NCI-H1436 (cell line): ENCODE measurements at regions not wholly inside any gene's neighbourhood (a gene's known extent, or its start where the extent isn't known, plus 50 kb on each side); places are given as distances from the start of the nearest gene placed in this dataset.

ENCODE experiments used
- DNase-seq: peaks from one replicate; lab custom pipeline; 2025; lab: John Stamatoyannopoulos, UW

DNA sequence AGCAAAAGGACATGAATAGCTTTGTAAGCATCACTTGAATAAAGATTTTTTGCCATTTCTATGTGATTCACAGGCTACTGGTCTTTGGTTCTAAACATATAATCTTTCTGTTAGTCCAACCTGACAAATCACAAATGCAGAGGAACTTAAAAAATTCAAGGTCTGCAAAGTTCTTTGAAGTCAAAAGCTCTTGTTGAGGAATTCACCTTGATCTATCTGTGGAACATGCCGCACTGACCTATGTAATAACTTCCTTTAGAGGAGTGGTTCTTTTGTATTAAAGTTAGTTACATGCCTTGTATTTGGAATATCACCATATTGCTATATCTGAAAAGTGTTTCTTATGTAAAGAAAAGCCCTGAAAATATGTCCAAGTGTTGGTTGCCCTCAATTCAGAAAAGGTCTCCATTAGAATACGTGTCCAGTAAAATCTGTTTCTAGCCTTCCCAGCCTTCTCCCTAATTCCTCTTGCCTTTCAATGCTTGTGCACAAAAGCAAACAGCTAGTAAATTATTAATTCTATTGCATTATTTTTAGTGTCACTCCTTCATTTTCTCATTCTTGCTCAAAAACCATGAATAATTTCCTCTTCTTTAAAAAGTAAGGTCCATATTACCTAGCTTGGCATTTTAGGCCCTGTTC lies 1192.8 kb downstream of the FLRT2 start:
- no peak for DNase-seq

DNA sequence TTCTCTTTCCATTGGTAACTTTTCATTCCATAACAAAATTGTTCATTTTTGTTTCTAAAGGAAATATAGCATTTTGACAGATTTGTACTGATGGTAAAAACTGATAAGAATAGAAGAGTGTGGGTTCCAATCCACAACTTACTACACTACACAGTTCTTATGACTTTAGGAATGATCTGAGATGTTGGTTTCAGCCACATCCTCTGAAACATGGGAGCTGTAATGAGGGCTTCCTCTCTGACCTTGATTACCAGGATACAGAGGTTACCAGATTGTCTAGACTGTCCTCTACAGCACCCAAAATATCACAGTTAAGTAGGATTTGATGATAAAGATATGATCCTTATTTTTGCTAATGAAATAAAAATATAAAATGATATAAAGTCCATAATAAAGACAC lies 1184.6 kb downstream of the FLRT2 start:
- DNase-seq = no peak

DNA sequence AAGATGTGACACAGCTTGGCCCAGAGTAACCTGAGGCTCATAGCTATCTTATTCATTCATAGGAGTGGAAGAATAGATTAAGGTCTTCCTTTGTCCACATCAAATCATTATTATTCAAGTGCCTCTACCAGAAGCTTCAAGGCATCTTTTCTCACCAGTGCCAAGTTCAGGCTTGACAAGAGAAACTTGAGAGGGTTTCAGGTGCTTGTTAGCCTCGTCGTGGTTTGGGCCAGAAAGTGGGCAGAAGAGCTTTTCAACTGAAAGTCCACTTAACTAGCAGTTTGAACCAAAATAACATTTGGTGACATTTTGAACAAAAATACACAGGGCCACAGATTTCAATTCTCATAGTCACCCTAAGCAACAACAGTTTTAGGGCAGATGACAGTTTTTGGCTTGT lies 1184.2 kb downstream of the FLRT2 start:
- DNase-seq = no peak

DNA sequence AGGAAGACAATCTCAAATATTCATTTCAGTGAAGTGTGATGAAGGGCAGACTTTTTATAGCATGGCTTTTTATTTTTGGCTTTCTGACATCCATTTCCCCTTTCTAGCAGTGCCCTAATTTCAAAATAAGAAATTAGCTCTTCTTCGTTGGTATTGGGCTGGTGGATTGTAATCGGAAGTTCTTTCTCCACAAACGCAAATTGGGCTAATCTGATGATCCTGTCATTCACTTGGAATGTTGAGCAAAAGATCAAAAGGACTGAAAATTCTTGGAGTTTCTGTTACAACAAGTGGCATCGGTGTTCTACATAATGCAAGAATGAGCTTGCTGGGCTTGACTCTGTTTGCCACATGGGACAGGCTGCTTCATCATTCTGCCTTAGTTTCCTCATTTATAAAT lies 1182.8 kb downstream of the FLRT2 start:
- DNase-seq = no peak

DNA sequence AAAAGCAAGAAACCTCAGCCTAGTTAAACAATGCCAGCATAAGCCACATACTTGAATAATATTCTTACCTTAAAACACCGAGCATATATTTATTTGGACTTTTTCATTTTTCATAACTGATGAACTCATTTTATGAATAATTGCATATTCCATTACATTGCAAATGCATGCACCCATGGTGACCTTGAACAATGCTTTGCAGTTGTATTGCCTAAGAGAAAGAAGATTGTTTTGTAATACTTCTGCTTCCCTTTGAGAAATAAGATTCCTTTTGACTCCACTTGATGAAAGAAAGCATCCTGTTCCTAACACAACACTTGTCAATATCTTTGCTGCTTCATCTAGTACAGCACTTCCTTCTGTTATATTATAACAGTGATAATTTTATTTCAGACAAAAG lies 1182.2 kb downstream of the FLRT2 start:
- no peak for DNase-seq

DNA sequence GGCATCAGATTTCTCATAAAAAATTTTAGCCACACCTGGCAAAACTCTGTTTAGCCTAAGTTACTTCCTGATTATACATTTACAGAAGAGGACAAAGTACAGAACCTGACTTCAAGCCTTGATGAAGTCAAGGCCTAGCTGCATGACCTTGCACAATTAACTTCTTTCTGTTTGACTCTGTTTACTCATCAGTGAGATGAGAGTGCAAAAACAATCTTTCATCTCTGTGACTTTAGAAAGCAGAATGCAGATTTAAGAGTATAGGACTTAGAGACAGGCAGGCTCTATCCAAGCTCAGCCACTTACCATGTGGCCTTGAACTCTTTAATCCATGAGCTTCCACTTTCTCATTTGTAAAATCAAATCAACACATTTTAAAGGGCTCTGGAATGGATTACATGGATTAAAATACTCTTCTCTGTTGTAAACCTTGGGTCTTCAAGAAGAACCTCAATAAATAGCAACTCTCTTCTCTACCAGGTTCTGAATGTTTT lies 1178.9 kb downstream of the FLRT2 start:
- no peak for DNase-seq

DNA sequence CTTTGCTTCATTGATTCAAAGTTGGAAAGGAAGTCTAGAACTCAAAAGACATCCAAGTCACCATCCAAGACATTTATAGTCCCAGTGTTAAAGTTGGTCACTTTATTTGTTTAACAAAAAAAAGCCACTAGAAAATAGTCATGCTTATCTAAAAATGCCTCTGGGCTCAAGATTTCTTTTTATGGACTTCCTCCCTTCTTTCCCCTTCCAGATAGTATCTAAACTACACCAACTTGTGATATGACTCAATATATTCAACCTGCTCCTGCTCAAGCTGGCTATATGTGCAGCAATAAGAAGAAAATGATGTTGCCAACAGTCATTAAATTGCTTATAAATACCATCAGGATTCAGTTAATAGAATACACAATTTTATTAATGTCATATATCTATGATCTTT lies 1177.1 kb downstream of the FLRT2 start:
- no peak for DNase-seq

DNA sequence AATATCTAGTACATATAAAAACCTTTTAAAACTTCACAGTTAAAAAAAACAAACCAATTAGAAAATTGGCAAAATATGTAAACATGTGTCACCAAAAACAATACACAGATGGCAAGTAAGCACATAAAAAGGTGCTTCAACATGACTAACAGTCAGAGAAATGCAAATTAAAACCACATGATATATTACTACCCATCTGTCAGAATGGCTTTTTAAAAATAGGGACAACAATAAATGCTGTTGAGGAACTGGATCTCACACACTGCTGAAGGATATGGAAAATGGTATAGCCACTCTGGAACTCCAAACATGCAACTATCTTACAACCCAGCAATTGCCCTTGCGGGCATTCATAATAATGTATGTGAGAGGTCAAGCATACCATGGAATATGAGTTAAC lies 1153.6 kb downstream of the FLRT2 start:
- DNase-seq = no peak

DNA sequence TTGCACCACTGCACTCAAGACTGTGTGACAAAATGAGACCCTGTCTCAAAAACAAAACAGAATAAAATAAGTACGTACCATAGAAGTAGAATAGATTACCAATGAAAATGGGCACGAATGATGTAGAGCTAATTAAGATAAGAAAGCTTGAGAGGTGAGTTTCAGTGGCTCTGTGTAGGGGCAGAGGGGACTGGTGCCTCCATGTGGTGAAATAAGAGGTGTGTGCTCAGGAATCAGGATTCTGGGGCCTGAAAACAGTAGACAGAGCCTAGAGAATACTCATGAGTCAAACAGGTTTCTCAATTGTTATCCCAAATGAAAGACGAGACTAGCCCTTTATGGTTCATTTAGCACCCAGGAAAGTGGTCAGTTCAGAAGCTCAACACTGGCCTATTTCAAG lies 1145.1 kb downstream of the FLRT2 start:
- DNase-seq = no peak

DNA sequence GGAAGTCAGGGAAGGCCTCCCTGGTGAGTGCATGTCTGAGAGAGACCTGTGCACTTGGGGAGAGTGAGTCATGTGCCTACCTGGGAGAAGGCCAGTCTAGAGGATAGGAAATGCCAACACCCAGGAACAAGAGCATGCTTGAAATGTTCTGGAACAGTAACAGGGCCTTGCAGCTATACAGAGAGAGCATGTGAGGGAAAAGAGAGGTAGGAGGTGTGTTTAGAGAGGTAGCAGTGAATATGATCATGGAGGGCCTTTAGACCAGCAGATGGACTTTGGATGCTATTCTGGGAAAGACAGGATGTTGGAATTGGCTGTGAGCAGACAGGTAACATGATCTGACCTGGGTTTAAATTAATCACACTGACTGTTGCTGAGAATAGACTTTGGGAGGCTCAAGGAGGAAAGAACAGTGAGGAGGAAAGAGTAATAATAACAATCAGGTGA lies 1143.6 kb downstream of the FLRT2 start:
- no peak for DNase-seq

DNA sequence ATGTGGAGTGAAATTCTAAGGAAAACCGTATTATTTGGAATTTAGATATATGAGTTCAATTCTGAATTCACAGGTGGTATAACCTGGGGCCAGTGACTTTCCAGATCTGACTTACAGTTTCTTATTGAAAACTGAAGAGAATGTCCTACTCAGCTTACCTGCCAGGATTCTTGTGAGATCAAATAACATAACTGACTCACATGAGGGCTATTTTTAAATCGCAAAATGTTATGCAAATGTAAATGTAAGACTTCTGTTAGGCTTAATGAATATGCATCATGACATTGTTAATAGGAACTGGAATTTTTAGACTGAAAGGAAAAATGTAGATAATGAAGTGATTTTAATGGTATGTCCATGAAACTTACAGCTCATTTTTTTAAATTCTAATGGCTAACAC lies 1142.1 kb downstream of the FLRT2 start:
- DNase-seq = no peak

DNA sequence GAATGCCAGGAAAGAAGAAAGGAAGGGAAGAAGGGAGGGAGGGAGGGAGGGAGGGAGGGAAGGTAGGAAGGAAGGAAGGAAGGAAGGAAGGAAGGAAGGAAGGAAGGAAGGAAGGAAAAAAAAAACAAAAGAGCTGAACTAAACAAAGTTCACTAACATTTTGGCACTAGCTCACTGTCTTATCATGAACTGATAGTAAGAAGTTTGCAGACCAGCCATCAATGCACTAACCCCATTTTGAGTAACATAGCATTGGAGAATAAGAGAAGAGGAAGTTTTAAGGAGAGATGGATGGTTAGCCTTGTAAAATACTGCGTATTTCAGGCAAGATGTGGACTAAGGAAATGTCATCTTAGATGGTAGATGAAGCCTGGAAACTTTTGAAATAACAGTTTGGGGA lies 1136.0 kb downstream of the FLRT2 start:
- no peak for DNase-seq

DNA sequence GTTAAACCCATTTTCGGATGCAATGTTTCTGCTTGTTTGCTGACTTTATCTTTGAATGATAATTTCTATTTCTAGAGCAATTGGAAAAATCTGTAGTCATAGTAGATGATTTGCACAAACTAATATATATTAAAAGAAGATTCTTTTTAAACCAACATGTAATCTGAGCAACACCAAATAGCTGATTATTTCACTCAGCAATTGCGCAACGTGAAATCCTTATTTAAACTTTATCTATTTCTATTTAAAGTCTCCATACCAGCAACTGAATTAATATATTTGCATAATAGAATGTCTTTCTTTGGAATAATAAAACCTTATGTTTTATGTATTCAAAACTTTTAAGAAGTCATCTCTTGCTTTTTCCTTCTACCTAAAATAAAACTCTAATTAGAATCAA lies 1132.4 kb downstream of the FLRT2 start:
- no peak for DNase-seq

DNA sequence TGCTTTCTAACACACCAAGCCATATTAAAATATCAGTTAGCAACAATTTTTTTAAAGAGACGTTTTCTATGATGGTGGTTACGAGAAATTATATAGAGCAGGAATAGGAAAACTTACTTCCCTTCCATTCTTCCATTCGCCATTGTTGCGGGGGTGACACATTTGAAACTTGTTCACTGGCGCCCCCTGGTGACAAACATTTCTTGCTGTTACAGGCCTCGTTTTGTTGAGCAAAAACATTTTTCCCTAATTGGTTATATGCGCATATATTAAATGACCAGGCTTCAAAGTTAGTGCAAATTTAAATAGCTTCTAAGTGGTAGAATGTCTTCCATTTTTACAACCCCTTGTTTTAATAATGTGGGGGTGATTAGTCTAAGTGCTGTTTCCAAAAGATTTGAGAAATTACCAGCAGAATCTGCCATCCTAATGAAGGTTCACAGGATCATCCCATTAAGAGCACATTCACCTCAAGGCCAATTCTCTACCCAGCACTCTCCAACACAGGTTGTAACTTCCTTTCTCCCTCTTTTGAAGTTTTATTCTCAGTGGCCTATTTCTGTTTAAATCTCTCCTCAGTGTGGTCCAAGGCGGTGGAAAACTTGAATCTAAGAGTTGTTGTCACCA lies 1124.7 kb downstream of the FLRT2 start:
- no peak for DNase-seq

DNA sequence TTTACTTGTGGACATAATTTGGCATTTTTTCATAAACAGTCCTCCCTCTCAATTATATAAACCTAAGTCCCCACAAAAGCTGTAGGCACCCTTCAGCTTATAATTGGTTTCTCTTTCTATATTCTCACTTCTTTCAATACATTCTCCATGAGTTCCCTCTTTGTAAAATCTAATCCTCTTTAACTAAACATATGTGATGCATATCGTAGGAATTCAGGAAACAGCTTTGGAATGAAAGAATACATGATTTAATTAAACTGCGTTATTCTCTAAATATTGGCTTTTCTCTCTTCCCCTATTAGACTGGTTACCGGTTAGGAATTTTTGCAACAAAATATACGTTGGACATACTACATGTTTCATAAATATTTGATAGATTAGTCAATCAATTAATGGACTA lies 1122.6 kb downstream of the FLRT2 start:
- DNase-seq = no peak

DNA sequence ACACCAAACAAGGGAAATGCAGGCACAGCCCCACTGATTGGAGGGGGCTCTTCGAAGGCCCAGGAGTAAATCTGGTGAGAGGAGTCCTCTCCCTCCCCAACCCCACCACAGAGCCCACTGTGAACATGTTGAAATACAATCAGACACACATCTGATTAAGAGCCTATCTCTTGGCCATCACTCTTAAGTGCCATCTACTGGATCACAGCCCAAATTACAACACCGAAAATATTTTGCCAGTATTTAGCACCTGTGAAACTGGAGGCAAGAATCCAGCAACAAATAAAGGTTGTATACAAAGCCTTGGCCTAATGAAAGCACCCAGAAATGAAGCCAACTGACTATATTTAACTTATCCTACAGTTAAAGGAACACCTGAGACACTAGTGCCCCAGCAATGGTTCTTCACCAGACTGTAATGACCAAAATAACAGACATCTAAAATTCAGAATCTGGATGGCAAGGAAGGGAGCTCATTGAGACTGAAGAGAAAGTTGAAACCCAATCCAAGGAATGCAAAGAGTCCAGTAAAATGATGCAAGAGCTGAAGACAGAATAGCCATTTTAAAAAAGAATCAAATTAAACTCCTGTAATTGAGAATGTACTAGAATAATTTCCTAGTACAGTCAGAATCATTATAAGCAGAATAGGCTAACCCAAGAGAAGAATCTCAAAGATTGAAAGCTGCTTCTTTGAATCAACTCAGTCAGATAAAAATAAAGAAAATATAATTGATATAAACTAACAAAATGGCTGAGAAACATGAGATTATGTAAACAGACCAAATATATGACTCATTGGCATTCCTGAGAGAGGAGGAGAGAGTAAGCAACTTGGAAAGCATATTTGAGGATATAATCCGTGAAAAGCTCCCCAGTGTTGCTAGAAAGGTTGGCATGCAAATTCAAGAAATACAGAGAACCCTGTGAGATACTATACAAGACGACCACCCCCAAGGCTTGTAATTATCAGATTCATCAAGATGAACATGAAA lies 1117.0 kb downstream of the FLRT2 start:
- DNase-seq = no peak

DNA sequence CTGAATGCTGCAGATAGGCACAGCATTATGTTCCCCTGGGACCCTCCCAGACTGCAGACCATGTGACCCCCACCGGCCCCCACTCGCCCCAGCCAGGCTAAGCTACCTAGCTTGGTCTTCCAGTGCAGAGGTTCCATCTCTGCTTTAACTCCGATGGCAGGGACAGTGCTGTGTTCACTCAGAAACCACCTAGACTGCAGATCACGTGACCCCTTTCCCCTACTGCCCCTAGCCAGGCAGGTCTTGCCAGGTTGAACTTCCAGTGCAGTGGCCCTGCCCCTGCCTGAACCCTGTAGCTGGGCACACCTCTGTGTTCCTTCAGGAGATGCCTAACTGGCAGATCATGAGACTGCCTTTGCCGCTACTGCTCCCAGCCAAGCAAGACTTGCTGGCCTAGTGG lies 1116.2 kb downstream of the FLRT2 start:
- DNase-seq = no peak

DNA sequence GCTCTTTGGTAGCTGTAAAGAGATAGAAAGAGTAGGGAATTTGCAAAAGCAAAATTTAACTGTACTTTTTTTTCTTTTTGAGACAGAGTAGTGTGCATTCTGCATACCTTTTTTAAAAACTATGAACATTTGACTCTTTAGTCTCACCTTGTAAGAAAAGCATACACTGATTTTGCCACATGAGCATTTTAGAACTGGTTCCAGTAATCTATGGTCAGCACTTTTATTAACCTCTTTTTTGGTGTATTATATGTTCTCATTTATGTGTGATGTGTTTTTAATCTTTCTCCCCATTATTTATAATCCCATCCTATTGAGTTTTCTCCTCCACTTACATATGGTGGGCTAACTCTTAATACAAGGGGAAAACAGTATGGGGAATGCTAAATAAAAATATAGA lies 1111.4 kb downstream of the FLRT2 start:
- DNase-seq = no peak

DNA sequence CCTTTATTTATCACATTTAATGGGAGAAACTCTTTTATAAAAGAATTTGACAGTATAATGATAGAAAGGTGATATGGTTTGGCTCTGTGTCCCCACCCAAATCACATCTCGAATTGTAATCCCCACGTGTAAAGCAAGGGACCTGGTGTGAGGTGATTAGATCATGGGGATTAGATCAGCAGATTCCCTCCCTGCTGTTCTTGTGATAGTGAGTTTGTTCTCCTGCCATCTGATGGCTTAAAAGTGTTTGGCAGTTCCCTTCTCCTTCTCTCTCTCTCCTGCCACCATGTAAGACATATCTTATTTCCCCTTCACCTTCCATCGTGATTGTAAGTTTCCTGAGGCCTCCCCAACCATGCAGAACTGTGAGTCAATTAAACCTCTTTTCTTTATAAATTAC lies 1110.3 kb downstream of the FLRT2 start:
- DNase-seq = no peak

DNA sequence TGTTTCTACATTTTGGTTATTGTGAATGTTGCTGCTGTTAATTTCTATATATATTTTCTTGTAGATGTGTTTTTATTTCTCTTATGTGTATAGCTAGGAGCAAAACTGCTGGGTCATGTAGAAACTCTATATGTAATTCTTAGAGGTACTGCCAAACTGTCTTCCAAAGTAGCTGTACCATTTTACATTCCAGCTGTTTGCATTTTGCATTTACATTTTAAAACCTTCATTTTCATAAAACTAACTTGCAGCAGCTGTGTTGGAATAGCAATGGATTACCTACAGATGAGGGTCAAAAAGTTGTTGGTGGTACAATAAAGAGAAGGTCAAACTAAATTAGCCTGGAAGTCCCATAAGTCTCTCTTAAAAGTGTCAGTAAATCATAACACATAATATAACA lies 1109.7 kb downstream of the FLRT2 start:
- no peak for DNase-seq

DNA sequence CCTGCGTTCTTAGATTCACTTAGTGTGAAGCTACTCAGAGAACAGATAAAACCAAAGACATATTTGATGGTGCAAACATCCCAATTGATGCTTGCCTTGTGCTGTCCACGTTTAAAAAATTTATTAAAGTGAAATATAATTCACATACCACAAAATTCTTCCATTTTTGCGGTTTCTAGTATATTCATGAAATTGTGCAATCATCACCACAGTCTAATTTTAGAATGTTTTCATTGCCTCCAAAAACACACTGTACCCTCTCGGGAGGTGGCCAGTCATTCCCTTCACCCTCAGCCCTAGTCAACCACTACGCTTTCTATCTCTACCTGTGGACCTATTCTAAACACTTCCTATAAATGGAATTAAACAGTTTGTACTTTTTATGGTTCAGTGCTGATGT lies 1109.2 kb downstream of the FLRT2 start:
- no peak for DNase-seq

DNA sequence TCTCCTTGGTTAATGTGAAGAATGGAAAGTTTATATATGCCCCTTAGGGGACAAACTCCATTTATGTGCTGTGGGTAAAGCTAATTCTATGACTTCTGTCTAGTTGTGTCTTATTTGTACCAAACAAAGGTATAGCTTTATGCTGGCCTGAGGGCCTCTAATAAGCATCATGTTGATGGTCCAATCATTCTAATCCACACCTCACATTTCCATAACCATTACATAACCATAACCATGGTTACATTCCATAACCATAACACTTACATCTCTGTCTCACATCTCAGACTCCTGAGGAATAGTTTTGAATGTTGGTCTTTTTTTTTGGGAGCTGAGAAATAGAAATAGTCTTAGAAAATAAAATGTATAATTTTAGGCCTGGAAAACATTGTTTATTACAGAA lies 1097.1 kb downstream of the FLRT2 start:
- DNase-seq = no peak

DNA sequence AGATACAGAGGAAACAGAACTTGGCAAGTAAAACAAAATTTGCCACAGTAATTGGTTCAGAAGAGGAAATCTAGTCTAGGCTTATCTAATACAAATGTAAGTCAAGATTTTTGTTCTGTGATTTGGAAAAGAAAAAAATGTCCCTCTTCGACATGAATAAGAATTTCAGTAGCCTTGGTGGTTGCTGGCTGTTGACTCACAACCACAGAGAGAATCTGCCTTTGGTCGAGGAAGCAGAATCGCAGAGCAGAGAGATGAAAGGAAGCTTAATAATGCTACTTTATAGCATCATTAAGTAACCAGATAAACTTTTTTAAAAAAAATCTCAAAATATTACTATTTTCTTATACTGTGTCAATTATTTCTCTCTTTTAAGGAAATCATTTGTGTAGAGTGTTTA lies 1096.6 kb downstream of the FLRT2 start:
- no peak for DNase-seq
